SU-DHL-6 (cell line): ENCODE measurements at regions not wholly inside any gene's neighbourhood (a gene's known extent, or its start where the extent isn't known, plus 50 kb on each side); places are given as distances from the start of the nearest gene placed in this dataset.

Source experiments
- H2AFZ ChIP-seq: fragments of 200-600 bp; sonication (generic); 2 replicates; pipeline ENCODE4 v1.6.1; 2014; ENCODE audit warnings: low read depth, mild to moderate bottlenecking, moderate library complexity, mixed read lengths, antibody characterized with exemption, low read length; ENCODE audit not compliant: severe bottlenecking
- H3F3A ChIP-seq: fragments of 200-600 bp; shearing (Covaris generic); 2 replicates; pipeline ENCODE4 v1.6.0; 2016; ENCODE audit warnings: antibody characterized with exemption, mild to moderate bottlenecking; ENCODE audit not compliant: insufficient read depth
- H3K27ac ChIP-seq: fragments of 200-600 bp; sonication (generic); 2 replicates; pipeline ENCODE4 v1.5.1; 2016; ENCODE audit warnings: low read depth, mild to moderate bottlenecking, low read length, moderate library complexity, mixed read lengths
- H3K27me3 ChIP-seq: fragments of 200-600 bp; sonication (generic), shearing (Covaris generic); 2 replicates; pipeline ENCODE4 v1.6.0; 2014; ENCODE audit warnings: mild to moderate bottlenecking, low read length
- H3K36me3 ChIP-seq: fragments of 200-600 bp; sonication (generic); 2 replicates; pipeline ENCODE4 v1.6.1; 2014; ENCODE audit warnings: mild to moderate bottlenecking, low read length, mixed read lengths
- H3K4me2 ChIP-seq: fragments of 300-600, 200-600 bp; shearing (Covaris generic), sonication (generic); 2 replicates; pipeline ENCODE4 v1.6.0; 2014; ENCODE audit warnings: low read length, low read depth, mild to moderate bottlenecking; ENCODE audit not compliant: poor library complexity, severe bottlenecking
- H3K4me3 ChIP-seq: fragments of 200-600 bp; sonication (generic); 2 replicates; pipeline ENCODE4 v1.5.1; 2014; ENCODE audit warnings: antibody characterized with exemption, low read length, mild to moderate bottlenecking, mixed read lengths; ENCODE audit not compliant: insufficient read depth, poor library complexity, severe bottlenecking
- H3K79me2 ChIP-seq: fragments of 200-600 bp; sonication (generic); 2 replicates; pipeline ENCODE4 v1.6.1; 2014; ENCODE audit warnings: mild to moderate bottlenecking, low read length, moderate library complexity; ENCODE audit not compliant: insufficient read depth
- H3K9ac ChIP-seq: fragments of 200-600 bp; sonication (generic); 2 replicates; pipeline ENCODE4 v1.7.0; 2014; ENCODE audit warnings: mild to moderate bottlenecking, low read length
- H3K9me2 ChIP-seq: fragments of 200-600 bp; sonication (generic); replicated peaks from 2 replicates; pipeline ENCODE4 v1.6.1; 2014; ENCODE audit warnings: low read length; ENCODE audit not compliant: insufficient read depth
- H3K9me3 ChIP-seq: fragments of 200-600 bp; sonication (generic); 2 replicates; pipeline ENCODE4 v1.6.1; 2014; ENCODE audit warnings: low read length, mixed read lengths; ENCODE audit not compliant: insufficient read depth
- H4K20me1 ChIP-seq: fragments of 200-600 bp; sonication (generic); 2 replicates; pipeline ENCODE4 v1.6.1; 2014; ENCODE audit warnings: low read depth, mild to moderate bottlenecking, antibody characterized with exemption, low read length, moderate library complexity, mixed read lengths
- EZH2phosphoT487 ChIP-seq: fragments of 200-600 bp; sonication (generic), shearing (Covaris generic); conservative IDR thresholded peaks from 2 replicates; pipeline ENCODE4 v1.6.1; 2018; ENCODE audit warnings: mild to moderate bottlenecking, antibody characterized with exemption, low read length, moderate library complexity, mixed read lengths
- TF ChIP-seq, protein P1 (sequence below): fragments of 200-600 bp; sonication (generic); IDR thresholded peaks from one replicate; pipeline ENCODE4 v1.5.1; 2017; ENCODE audit warnings: antibody characterized with exemption, mild to moderate bottlenecking, low read length, moderate library complexity; ENCODE audit not compliant: insufficient read depth, poor library complexity, severe bottlenecking

DNA sequence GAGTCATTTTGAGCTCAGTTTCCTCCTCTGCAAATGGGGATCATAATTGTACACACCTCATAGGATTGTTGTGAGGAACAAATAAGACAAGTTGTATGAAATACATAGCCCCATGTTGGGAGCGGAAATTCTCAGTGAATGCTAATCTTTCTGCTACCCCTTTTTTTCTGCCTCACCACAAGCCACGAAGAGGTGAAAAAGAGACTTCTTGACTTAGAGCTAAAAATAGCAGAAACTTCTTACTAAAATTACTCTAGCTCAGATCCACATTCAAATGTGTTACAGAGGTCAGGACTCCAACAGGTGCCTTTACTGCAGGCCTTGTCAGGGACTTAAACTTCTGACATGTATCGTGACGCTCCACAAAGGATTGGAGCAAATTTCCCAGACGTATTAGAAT, 128.5 kb downstream of the MIAT start:
- H3K4me2 ChIP-seq: no peak overlapping the region
- H2AFZ ChIP-seq: no peak overlapping the region
- H4K20me1 ChIP-seq: no peaks in the 10 kb centered on the region
- no peaks in the 10 kb centered on the region for H3F3A ChIP-seq
- no peaks in the 10 kb centered on the region for H3K9me3 ChIP-seq
- H3K27ac ChIP-seq: no peak overlapping the region
- H3K36me3 ChIP-seq: no peaks in the 10 kb centered on the region
- no peaks in the 10 kb centered on the region for H3K27me3 ChIP-seq
- no peak overlapping the region for H3K9ac ChIP-seq
- H3K79me2 ChIP-seq: no peaks in the 10 kb centered on the region
- TF ChIP-seq EZH2phosphoT487: no peak
- TF ChIP-seq, protein P1, sequence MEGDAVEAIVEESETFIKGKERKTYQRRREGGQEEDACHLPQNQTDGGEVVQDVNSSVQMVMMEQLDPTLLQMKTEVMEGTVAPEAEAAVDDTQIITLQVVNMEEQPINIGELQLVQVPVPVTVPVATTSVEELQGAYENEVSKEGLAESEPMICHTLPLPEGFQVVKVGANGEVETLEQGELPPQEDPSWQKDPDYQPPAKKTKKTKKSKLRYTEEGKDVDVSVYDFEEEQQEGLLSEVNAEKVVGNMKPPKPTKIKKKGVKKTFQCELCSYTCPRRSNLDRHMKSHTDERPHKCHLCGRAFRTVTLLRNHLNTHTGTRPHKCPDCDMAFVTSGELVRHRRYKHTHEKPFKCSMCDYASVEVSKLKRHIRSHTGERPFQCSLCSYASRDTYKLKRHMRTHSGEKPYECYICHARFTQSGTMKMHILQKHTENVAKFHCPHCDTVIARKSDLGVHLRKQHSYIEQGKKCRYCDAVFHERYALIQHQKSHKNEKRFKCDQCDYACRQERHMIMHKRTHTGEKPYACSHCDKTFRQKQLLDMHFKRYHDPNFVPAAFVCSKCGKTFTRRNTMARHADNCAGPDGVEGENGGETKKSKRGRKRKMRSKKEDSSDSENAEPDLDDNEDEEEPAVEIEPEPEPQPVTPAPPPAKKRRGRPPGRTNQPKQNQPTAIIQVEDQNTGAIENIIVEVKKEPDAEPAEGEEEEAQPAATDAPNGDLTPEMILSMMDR: no peak
- H3K4me3 ChIP-seq: no peak overlapping the region
- H3K9me2 ChIP-seq: no peaks in the 10 kb centered on the region

DNA sequence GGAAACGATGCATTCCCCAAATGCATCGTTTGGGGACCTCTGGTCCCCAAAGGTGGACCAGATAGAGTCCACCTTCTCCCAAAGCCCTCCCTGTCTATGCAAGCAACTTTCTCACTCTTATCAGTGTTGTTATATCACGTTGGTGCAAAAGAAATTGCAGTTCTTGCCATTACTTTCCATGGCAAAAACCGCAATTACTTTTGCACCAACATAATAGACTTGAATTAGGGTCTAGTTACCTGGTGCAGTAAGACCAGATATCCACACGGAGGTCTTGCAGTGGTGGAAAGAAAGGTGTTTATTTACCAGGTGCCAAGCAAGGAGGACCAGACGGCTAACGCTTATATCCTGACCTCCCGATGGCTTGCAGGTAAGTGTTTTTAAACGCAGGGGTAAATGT, 129.0 kb downstream of the MIAT start:
- no peaks in the 10 kb centered on the region for H4K20me1 ChIP-seq
- H3K27me3 ChIP-seq: no peaks in the 10 kb centered on the region
- no peaks in the 10 kb centered on the region for H3K9me2 ChIP-seq
- H3K36me3 ChIP-seq: no peaks in the 10 kb centered on the region
- no peak overlapping the region for H2AFZ ChIP-seq
- no peaks in the 10 kb centered on the region for H3K9me3 ChIP-seq
- no peak overlapping the region for H3K9ac ChIP-seq
- no peak overlapping the region for H3K27ac ChIP-seq
- H3K4me2 ChIP-seq: no peak overlapping the region
- no peak overlapping the region for H3K4me3 ChIP-seq
- H3K79me2 ChIP-seq: no peaks in the 10 kb centered on the region
- no peak for TF ChIP-seq EZH2phosphoT487
- TF ChIP-seq, protein P1: no peak
- H3F3A ChIP-seq: no peaks in the 10 kb centered on the region

DNA sequence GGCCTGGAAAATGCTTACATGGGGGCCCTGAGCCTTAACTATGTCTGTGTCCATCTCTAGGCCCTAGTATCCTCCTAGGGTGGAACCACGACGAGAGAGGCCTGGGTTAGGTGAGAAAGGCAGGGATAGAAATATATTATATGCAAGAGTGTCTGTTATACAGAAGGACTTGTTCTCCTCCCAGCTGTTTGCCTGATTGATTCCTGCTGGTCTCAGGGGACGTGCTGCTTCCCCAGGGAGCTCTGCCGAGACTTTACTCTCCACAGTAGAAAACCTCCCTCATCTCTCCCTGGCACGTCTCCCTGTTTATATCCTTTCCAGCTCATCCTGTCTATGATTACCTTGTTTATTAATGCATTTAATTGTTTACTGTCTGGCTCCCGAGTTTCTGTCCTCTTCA, 132.6 kb downstream of the MIAT start:
- Histone ChIP-seq H4K20me1 (no peaks in the 10 kb centered on the region), H2AFZ (no peak overlapping the region), H3K9me2 (no peaks in the 10 kb centered on the region), H3K27me3 (no peaks in the 10 kb centered on the region), H3F3A (no peaks in the 10 kb centered on the region), H3K27ac (no peak overlapping the region), H3K4me3 (no peak overlapping the region), H3K36me3 (no peaks in the 10 kb centered on the region), H3K4me2 (no peak overlapping the region), H3K9ac (no peak overlapping the region), H3K79me2 (no peaks in the 10 kb centered on the region), H3K9me3 (no peaks in the 10 kb centered on the region)
- no peak for TF ChIP-seq EZH2phosphoT487
- TF ChIP-seq, protein P1: no peak

DNA sequence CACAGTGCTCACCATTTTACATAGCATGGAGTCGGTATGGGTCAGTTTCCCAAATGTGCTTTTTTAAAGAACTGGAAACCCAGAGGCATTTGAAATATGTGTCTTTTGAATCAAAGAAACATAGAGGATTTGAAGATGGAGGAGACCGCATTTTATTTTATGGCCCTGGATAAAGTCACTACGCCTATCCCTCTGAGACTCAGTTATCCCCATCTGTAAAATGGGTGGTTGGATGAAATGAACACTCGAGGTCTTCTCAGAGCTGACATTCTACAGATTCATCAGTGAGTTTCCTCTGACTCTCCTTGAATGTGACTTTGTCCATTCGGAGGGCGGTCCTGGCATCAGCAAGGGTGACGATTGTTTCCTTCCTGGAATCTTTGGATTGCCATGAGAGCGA, 135.1 kb downstream of the MIAT start:
- Histone ChIP-seq H3K4me2 (no peak overlapping the region), H3K79me2 (no peaks in the 10 kb centered on the region), H3K4me3 (no peak overlapping the region), H3K9me2 (no peaks in the 10 kb centered on the region), H2AFZ (no peak overlapping the region), H4K20me1 (no peaks in the 10 kb centered on the region), H3K27ac (no peak overlapping the region), H3K9me3 (no peaks in the 10 kb centered on the region), H3K27me3 (no peaks in the 10 kb centered on the region), H3K36me3 (no peaks in the 10 kb centered on the region), H3F3A (no peaks in the 10 kb centered on the region), H3K9ac (no peak overlapping the region)
- TF ChIP-seq EZH2phosphoT487: no peak
- TF ChIP-seq, protein P1: no peak
